ENCODE measurements at regions not wholly inside any gene's neighbourhood (a gene's known extent, or its start where the extent isn't known, plus 50 kb on each side); places are given as distances from the start of the nearest gene placed in this dataset.

DNA sequence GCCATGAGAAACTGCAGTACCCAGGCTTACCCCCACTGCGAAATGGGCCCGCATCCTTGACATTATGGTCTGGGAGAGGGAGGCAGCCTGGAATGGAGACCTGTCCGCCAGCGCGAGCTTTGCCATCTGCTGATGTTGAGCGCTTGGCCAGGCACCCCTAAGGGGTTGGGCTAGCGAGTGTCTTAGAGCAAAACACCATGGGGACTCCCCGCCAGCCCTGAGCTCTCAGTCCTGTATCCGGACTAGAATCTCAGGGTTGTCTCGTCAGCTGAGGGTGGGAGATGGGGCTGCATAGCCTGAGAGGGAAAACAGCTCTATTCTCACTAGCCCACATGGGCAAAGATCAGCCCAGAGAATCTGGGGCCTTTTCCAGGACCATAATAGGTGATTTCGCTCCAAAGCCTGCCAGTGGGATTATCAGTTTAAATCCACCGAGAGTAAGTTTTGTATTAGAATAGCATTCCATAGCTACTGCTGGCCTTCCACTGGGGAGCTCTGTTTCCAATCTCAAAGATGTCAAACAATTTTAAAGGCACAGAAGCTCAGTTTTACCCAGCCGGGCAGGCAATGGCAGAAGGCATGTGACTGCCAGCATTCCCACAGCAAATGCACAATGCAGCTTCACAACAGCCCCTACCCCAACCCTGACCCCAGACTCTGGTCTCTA is 167.5 kb upstream of the TPM1 start:
- ATAC-seq = peak; percentile 29 to 39
- no peak overlapping the region for H3K27ac ChIP-seq (ENCODE audit: low read length)
- DNase-seq = peak in 2 of 3 donors; percentile 64 to 67
- intact Hi-C loops (cut with DNase I) = no loop called here
- peaks cover 7% of the 10 kb centered on the region for H3K4me1 ChIP-seq (ENCODE audit: control insufficient read depth, insufficient read depth, low read length)
- no peak overlapping the region for H3K4me3 ChIP-seq (ENCODE audit: low read length)
- no peaks in the 10 kb centered on the region for H3K27me3 ChIP-seq (ENCODE audit: control insufficient read depth, insufficient read depth)
- no peaks in the 10 kb centered on the region for H3K9me3 ChIP-seq (ENCODE audit: control insufficient read depth, low read length)
- 64% methylated on average over 13 of the region's 13 CpGs for WGBS

DNA sequence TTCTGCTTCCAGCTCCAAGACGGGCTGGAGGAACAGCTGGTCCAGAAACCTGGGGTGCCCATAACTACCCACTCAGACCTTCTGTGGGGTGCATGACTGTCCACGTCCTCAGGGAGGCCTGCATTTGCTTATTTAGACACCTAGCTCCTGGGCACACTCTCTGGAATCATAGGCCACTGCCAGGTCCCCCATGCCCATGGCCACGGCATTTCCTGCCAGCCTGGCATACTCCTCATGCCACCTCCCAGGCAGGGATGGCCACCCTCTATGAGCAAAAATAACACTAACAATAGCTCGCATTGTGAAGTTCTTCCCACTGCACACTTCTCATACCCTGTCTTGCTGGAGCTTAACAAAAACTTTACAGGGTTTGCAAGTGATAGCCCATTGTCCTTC is 166.9 kb upstream of the TPM1 start:
- intact Hi-C loops (cut with DNase I) = no loop called here
- no peak overlapping the region for H3K4me3 ChIP-seq (ENCODE audit: low read length)
- H3K9me3 ChIP-seq (ENCODE audit: control insufficient read depth, low read length) = no peaks in the 10 kb centered on the region
- no peaks in the 10 kb centered on the region for H3K27me3 ChIP-seq (ENCODE audit: control insufficient read depth, insufficient read depth)
- H3K4me1 ChIP-seq (ENCODE audit: control insufficient read depth, insufficient read depth, low read length) = peaks cover 7% of the 10 kb centered on the region
- no peak overlapping the region for H3K27ac ChIP-seq (ENCODE audit: low read length)
- WGBS = 63% methylated on average over 4 of the region's 4 CpGs
- no peak for DNase-seq
- ATAC-seq = no peak

DNA sequence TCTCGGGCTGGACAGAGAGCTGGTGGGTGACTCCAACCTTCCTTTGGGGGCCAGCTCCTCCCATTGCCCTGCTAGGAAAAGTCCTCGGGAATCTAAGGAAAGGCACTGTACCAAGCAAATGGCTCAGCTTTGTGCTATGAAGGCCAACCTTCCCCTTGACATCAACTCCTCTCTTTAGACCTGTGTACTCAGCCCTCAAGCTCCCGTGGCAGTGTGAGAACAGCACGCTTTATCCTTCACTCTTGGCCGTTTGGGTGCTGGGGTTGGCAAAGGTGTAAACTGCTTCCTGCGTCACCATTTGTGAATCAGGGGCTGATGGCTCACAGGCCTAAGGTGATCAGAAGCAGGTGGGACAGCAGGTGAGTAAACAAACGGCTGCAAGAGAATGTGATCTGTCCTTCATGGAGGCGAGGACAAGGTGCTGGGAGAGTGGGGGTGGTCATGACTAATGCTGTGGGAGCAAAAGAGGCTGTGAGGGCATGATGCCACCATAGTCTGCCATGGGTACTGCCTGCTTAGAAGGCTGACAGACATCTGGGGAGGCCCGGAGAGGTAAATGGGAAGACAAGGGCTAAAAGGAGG is 165.2 kb upstream of the TPM1 start:
- intact Hi-C loops (cut with DNase I) = no loop called here
- no peak for ATAC-seq
- H3K27me3 ChIP-seq (ENCODE audit: control insufficient read depth, insufficient read depth) = no peaks in the 10 kb centered on the region
- H3K4me1 ChIP-seq (ENCODE audit: control insufficient read depth, insufficient read depth, low read length) = peaks cover 7% of the 10 kb centered on the region
- no peak overlapping the region for H3K4me3 ChIP-seq (ENCODE audit: low read length)
- WGBS = 93% methylated on average over 9 of the region's 9 CpGs
- H3K9me3 ChIP-seq (ENCODE audit: control insufficient read depth, low read length) = no peaks in the 10 kb centered on the region
- DNase-seq = no peak
- no peak overlapping the region for H3K27ac ChIP-seq (ENCODE audit: low read length)

DNA sequence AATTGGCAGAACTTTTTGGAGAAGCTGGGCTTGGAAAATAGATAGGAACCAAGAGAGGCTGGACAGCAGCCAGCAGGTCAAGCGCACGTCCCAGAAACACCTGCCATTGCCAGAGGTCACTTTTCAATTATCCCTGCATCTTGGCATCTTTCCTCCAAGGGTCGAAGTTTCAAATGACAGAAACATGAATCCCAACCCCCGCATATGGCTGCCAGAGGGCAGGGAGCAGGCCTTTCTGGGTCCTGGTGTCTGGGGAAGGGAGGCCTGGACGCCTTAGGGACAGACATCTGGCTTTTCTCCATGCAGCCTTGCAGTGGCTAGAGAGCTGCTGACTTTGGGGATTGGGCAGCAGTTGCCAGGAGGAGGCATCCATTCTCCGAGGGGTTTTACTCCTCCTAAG is 164.5 kb upstream of the TPM1 start:
- WGBS = 63% methylated on average over 6 of the region's 6 CpGs
- intact Hi-C loops (cut with DNase I) = no loop called here
- H3K27ac ChIP-seq (ENCODE audit: low read length) = no peak overlapping the region
- no peak overlapping the region for H3K4me3 ChIP-seq (ENCODE audit: low read length)
- no peaks in the 10 kb centered on the region for H3K27me3 ChIP-seq (ENCODE audit: control insufficient read depth, insufficient read depth)
- ATAC-seq (no peak), DNase-seq (peak in 1 of 3 donors; percentile 55)
- no peaks in the 10 kb centered on the region for H3K9me3 ChIP-seq (ENCODE audit: control insufficient read depth, low read length)
- peaks cover 7% of the 10 kb centered on the region for H3K4me1 ChIP-seq (ENCODE audit: control insufficient read depth, insufficient read depth, low read length)

DNA sequence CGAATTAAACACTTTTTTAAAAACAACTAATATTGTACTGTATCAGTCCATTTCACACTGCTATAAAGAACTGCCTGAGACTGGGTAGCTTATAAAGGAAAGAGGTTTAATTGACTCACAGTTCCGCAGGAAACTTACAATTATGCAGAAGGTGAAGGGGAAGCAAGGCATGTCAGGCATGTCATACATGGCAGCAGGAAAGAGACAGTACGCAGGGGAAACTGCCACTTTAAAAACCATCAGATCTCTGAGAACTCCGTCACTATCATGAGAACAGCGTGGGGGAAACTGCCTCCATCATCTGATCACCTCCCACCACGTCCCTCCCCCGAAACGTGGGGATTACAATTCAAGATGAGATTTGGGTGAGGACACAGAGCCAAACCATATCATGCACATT is 162.8 kb upstream of the TPM1 start:
- ATAC-seq = no peak
- Histone ChIP-seq H3K4me3 (ENCODE audit: low read length) (no peak overlapping the region), H3K9me3 (ENCODE audit: control insufficient read depth, low read length) (no peaks in the 10 kb centered on the region), H3K4me1 (ENCODE audit: control insufficient read depth, insufficient read depth, low read length) (peaks cover 7% of the 10 kb centered on the region), H3K27me3 (ENCODE audit: control insufficient read depth, insufficient read depth) (no peaks in the 10 kb centered on the region), H3K27ac (ENCODE audit: low read length) (no peak overlapping the region)
- intact Hi-C loops (cut with DNase I) = no loop called here
- no peak for DNase-seq
- WGBS = 45% methylated on average over 8 of the region's 8 CpGs

DNA sequence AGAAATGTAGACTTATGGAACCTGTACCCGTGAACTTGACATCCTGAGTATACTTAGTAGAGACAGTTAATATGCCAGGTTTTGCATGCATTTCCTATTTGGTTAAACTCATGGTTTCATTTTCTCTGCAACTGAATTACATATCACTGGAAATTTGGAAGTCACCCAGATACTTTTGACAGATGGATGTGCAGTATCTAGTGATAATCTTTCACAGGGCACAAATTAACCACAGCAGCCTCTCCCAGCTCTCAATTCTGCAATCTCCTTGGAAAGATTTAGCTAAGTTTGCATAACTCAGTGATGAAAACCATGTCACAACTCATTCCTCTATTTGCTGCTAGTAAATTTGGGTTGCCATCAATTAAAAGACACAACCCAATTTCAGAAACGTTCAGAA is 162.3 kb upstream of the TPM1 start:
- no peak overlapping the region for H3K4me3 ChIP-seq (ENCODE audit: low read length)
- no peaks in the 10 kb centered on the region for H3K27me3 ChIP-seq (ENCODE audit: control insufficient read depth, insufficient read depth)
- H3K4me1 ChIP-seq (ENCODE audit: control insufficient read depth, insufficient read depth, low read length) = peaks cover 7% of the 10 kb centered on the region
- 49% methylated on average over 2 of the region's 2 CpGs for WGBS
- intact Hi-C loops (cut with DNase I) = no loop called here
- H3K9me3 ChIP-seq (ENCODE audit: control insufficient read depth, low read length) = no peaks in the 10 kb centered on the region
- DNase-seq (no peak), ATAC-seq (no peak)
- H3K27ac ChIP-seq (ENCODE audit: low read length) = no peak overlapping the region

DNA sequence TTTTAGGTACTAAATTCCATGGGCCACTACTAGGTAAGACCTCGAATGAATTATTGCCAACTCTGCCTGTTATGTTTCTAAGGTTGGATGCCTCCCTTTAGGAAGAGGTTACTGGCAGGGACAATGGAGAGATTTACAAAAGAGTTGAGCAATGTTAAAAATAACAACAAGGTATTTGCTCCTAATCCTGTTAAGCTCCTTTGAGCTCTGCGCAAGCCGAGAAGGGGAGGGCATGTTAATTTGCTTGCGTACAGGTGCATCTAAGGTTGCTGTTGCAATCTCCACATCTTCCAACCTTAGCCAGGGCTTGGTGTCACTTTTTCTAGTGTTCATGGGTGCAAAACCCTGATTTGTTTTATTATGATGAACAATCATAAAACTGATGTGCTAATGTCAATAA is 161.5 kb upstream of the TPM1 start:
- ATAC-seq (no peak), DNase-seq (no peak)
- H3K4me3 ChIP-seq (ENCODE audit: low read length) = no peak overlapping the region
- no peak overlapping the region for H3K27ac ChIP-seq (ENCODE audit: low read length)
- no peaks in the 10 kb centered on the region for H3K4me1 ChIP-seq (ENCODE audit: control insufficient read depth, insufficient read depth, low read length)
- intact Hi-C loops (cut with DNase I) = no loop called here
- no peaks in the 10 kb centered on the region for H3K27me3 ChIP-seq (ENCODE audit: control insufficient read depth, insufficient read depth)
- 84% methylated on average over 4 of the region's 4 CpGs for WGBS
- no peaks in the 10 kb centered on the region for H3K9me3 ChIP-seq (ENCODE audit: control insufficient read depth, low read length)

DNA sequence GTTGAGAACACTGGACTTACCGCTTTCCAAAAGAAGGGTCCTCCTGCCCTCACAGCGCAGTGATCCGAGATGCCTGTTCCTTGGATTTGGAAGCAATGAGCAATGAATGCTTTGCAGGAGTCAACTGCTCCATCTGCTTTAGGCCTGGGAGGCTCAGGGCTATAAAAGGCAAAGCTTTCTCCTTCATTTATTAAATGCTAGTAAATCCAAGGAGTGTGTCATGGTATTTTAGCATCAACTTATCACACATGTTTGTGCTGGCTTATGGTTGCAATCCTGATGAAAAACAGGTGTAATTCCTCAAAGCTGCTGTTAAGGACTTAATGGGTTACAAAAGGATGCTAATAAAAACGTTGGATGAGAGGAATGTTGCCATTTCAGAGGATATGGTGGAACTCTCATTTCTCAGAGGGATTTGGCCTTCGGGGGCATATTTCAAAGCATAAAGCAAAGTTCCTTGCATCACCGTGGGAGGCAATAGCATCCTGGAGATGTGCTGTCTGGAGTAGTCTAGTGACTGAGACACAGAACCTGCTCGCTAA is 158.5 kb upstream of the TPM1 start:
- Histone ChIP-seq H3K9me3 (ENCODE audit: control insufficient read depth, low read length) (no peaks in the 10 kb centered on the region), H3K4me1 (ENCODE audit: control insufficient read depth, insufficient read depth, low read length) (no peaks in the 10 kb centered on the region), H3K4me3 (ENCODE audit: low read length) (no peak overlapping the region), H3K27me3 (ENCODE audit: control insufficient read depth, insufficient read depth) (no peaks in the 10 kb centered on the region), H3K27ac (ENCODE audit: low read length) (no peak overlapping the region)
- DNase-seq (no peak), ATAC-seq (no peak)
- intact Hi-C loops (cut with DNase I) = no loop called here
- 75% methylated on average over 7 of the region's 7 CpGs for WGBS

DNA sequence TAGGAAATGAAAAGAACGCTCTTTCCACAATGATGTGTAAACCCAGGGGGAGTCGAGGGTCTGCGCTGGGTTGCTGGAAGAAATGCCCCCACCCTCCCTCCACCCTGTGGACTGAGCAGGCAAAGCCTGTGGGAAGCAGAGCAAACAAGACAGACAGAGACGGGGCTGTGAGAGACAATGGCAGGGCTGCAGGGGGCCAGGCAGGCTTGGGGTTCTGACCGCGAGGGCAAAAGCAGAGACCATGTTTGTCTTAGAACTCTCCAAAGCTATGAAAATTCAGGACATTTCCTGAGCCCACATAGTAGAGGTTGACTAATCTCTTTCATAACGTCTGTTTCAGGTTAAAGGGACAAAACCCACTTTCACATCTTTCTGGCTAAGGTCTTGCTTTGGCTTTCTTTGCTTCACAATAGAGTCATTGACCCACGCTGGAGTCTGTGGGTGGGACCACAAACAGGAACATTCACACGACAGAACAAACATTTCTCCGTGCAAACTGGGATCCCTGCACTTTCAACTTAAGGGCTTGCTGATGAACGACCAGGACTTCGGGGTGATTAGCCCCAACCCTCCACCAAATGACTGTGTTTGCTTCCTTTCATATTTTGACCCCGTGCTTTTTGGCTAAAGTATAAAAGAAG is 156.0 kb upstream of the TPM1 start:
- Histone ChIP-seq H3K27ac (ENCODE audit: low read length) (no peak overlapping the region), H3K9me3 (ENCODE audit: control insufficient read depth, low read length) (no peaks in the 10 kb centered on the region), H3K4me1 (ENCODE audit: control insufficient read depth, insufficient read depth, low read length) (no peaks in the 10 kb centered on the region), H3K27me3 (ENCODE audit: control insufficient read depth, insufficient read depth) (no peaks in the 10 kb centered on the region), H3K4me3 (ENCODE audit: low read length) (no peak overlapping the region)
- DNase-seq (no peak), ATAC-seq (no peak)
- intact Hi-C loops (cut with DNase I) = no loop called here
- WGBS = 55% methylated on average over 13 of the region's 13 CpGs

DNA sequence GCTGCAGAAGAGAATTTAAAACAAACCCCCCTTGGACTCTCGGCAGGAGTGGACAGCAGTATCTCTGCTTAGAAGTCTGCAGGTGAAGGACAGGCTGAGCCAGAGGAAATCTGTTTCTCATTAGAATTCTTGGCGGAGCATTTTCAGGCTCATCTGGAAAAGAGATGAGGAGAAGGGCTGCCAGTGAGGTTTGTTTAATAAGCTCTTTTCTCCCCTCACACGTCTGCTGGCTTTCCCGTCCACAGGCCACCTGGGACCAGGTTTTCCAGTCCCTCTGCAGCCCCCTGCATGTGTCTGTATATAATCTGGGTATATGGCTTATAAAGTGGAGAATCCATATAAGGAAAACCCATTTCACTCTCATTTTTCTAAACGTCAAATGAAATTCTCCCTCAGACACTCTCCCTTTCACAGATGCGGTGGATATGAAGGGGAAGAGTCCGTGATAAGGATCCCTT is 155.4 kb upstream of the TPM1 start:
- H3K27ac ChIP-seq (ENCODE audit: low read length) = no peak overlapping the region

DNA sequence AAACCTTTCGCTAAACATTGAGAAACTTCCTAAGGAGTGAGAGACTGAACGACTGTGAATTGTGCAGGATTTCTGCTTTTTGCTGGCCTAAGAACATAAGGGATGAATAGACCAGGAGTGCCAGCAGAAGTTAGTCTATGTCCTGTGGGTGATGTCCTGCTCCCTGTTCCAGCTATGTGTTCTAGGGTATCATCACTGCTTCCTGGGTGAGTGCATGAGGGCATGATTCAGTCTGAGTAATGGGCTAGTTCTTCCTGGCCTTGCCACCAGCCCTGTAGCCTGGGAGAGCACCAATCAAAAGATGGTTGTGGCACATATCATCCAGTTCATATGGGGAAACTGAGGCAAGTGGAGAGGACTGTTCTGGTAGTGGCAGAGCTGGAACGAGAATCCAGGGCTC is 153.9 kb upstream of the TPM1 start:
- Histone ChIP-seq H3K4me3 (ENCODE audit: low read length) (no peak overlapping the region), H3K4me1 (ENCODE audit: control insufficient read depth, insufficient read depth, low read length) (no peaks in the 10 kb centered on the region), H3K9me3 (ENCODE audit: control insufficient read depth, low read length) (no peaks in the 10 kb centered on the region), H3K27ac (ENCODE audit: low read length) (no peak overlapping the region), H3K27me3 (ENCODE audit: control insufficient read depth, insufficient read depth) (no peaks in the 10 kb centered on the region)
- WGBS = 92% methylated on average over 3 of the region's 3 CpGs
- ATAC-seq = no peak
- no peak for DNase-seq
- intact Hi-C loops (cut with DNase I) = no loop called here

More for the DNA sequence above, 155.4 kb upstream of the TPM1 start:
- no peak for ATAC-seq
- H3K9me3 ChIP-seq (ENCODE audit: control insufficient read depth, low read length) = no peaks in the 10 kb centered on the region
- H3K4me1 ChIP-seq (ENCODE audit: control insufficient read depth, insufficient read depth, low read length) = no peaks in the 10 kb centered on the region
- H3K27me3 ChIP-seq (ENCODE audit: control insufficient read depth, insufficient read depth) = no peaks in the 10 kb centered on the region
- intact Hi-C loops (cut with DNase I) = no loop called here
- WGBS = 54% methylated on average over 7 of the region's 7 CpGs
- no peak overlapping the region for H3K4me3 ChIP-seq (ENCODE audit: low read length)
- DNase-seq = no peak
